ENCODE measurements at regions not wholly inside any gene's neighbourhood (a gene's known extent, or its start where the extent isn't known, plus 50 kb on each side); places are given as distances from the start of the nearest gene placed in this dataset.

DNA sequence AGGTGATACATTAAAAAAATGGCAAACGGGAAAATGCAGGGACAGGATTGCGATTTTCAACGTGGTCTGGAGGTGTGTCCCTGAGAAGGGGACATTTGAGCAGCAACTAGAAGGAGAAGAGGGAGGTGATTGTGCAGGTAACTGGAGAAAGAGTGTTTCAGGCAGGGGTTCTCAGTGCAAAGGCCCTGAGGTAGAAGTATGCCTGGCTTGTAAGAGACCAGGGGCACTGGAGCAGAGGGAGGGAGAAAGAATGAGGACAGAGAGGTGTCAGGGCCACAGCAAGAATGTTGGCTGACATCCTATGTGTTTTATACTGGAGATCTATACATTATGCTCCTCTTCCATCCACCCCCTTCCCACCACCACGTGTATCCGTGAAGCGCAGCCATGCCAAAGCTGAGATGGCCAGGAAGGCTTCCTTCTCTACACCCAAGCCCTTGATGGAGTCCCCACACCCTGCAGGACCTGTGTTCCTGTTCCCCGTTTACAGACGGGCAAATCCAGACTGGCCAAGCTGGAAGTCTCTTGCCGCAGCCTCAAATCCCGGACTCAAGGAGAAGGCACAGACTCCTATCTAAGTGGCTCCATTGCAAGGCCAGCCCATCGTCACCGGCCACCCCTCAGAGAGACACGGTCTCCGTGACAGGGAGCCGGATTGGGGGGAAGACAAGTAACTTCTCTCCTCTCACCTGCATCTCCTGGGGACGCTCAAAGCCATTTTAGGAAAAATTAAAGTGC is 416.1 kb downstream of the MN1 start:
- no peak overlapping the region for H3K14ac ChIP-seq (ENCODE audit: insufficient read depth, low read length)
- no peak overlapping the region for H2BK15ac ChIP-seq (ENCODE audit: low read depth, low read length)
- Mint-ChIP-seq H3K27me3 (ENCODE audit: low read depth) (peaks cover 14% of the 10 kb centered on the region; the same call in 1 of the 2 replicates), H3K36me3 (ENCODE audit: insufficient read depth in 1 of 3, low read depth in 3 of 3) (no peaks in the 10 kb centered on the region), H3K4me3 (no peak overlapping the region), H3K9me3 (no peaks in the 10 kb centered on the region), H3K27ac (no peak overlapping the region; a peak in 1 of 7 replicates), H3K4me1 (peaks cover 4 to 23% of the 10 kb centered on the region in 2 experiments; a peak in 3 of 4 replicates)
- TF ChIP-seq, protein P1, sequence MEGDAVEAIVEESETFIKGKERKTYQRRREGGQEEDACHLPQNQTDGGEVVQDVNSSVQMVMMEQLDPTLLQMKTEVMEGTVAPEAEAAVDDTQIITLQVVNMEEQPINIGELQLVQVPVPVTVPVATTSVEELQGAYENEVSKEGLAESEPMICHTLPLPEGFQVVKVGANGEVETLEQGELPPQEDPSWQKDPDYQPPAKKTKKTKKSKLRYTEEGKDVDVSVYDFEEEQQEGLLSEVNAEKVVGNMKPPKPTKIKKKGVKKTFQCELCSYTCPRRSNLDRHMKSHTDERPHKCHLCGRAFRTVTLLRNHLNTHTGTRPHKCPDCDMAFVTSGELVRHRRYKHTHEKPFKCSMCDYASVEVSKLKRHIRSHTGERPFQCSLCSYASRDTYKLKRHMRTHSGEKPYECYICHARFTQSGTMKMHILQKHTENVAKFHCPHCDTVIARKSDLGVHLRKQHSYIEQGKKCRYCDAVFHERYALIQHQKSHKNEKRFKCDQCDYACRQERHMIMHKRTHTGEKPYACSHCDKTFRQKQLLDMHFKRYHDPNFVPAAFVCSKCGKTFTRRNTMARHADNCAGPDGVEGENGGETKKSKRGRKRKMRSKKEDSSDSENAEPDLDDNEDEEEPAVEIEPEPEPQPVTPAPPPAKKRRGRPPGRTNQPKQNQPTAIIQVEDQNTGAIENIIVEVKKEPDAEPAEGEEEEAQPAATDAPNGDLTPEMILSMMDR (conservative IDR thresholded peaks at IDR 0.05): no peak
- no peaks in the 10 kb centered on the region for H3K4me1 ChIP-seq (ENCODE audit: insufficient read depth, low read length)
- H3K79me2 ChIP-seq (ENCODE audit: insufficient read depth, low read length): no peaks in the 10 kb centered on the region
- H4K91ac ChIP-seq (ENCODE audit: insufficient read length, low read depth, low read length): no peak overlapping the region
- no peak overlapping the region for H2BK12ac ChIP-seq (ENCODE audit: insufficient read length, low read depth, low read length)
- no peaks in the 10 kb centered on the region for H3K79me1 ChIP-seq (ENCODE audit: insufficient read depth, low read depth, low read length, poor library complexity, severe bottlenecking)
- no peak overlapping the region for H2AK5ac ChIP-seq (ENCODE audit: insufficient read length, low read length)
- H2BK5ac ChIP-seq (ENCODE audit: insufficient read length, low read length): no peak overlapping the region
- no peak overlapping the region for H3K9ac ChIP-seq (ENCODE audit: extremely low read depth, insufficient read length, low read length)
- no peak overlapping the region for H4K8ac ChIP-seq (replicated peaks; ENCODE audit: insufficient read length, low read depth, low read length)
- no peak overlapping the region for H2BK120ac ChIP-seq (ENCODE audit: low read depth, low read length, poor library complexity, severe bottlenecking)
- no peaks in the 10 kb centered on the region for H3K27me3 ChIP-seq (ENCODE audit: insufficient read depth, low read length)
- H3K4me2 ChIP-seq (ENCODE audit: insufficient read depth, insufficient read length, low read length): no peak overlapping the region
- peak; percentile 22 for DNase-seq
- no peak overlapping the region for H3K56ac ChIP-seq (ENCODE audit: insufficient read length, low read depth, low read length)
- H3K23ac ChIP-seq (ENCODE audit: insufficient read length, low read depth, low read length): no peak overlapping the region
- H3K4ac ChIP-seq (ENCODE audit: low read depth, low read length): no peak overlapping the region
- no peak overlapping the region for H2BK20ac ChIP-seq (ENCODE audit: low read depth, low read length, poor library complexity, severe bottlenecking)
- no peak overlapping the region for H3K18ac ChIP-seq (ENCODE audit: insufficient read length, low read depth, low read length)
- H3K23me2 ChIP-seq (ENCODE audit: insufficient read length, low read depth, low read length, poor library complexity, severe bottlenecking): peaks cover 2% of the 10 kb centered on the region
- WGBS (ENCODE audit: extremely low coverage, insufficient read length, low lambda C conversion rate): no CpG with 5 or more reads among the region's 16 CpGs
- no peak overlapping the region for H4K5ac ChIP-seq (ENCODE audit: insufficient read length, low read depth, low read length)
- no peak overlapping the region for H2AFZ ChIP-seq (ENCODE audit: low read length)
- no peaks in the 10 kb centered on the region for H4K20me1 ChIP-seq (ENCODE audit: control insufficient read depth, insufficient read depth, insufficient read length)
- no peaks in the 10 kb centered on the region for H3K9me3 ChIP-seq (ENCODE audit: control insufficient read depth, low read depth, low read length)
- H3T11ph ChIP-seq (ENCODE audit: low read length): no peak overlapping the region
- no peak overlapping the region for H3K27ac ChIP-seq (ENCODE audit: insufficient read length, low read depth, low read length)
